Neural cell (in vitro differentiated cells): ENCODE measurements at regions not wholly inside any gene's neighbourhood (a gene's known extent, or its start where the extent isn't known, plus 50 kb on each side); places are given as distances from the start of the nearest gene placed in this dataset.

Experiments used
- H2AFZ ChIP-seq: fragments of 200-600, 300-800 bp; sonication (generic), shearing (Covaris generic); 2 replicates; pipeline ENCODE4 v1.6.0; 2014; ENCODE audit warnings: low read depth, mild to moderate bottlenecking, antibody characterized with exemption, low read length, moderate library complexity
- H3F3A ChIP-seq: fragments of 200-600 bp; shearing (Covaris generic); 2 replicates; pipeline ENCODE4 v1.6.1; 2016; ENCODE audit warnings: mild to moderate bottlenecking, moderate library complexity, mixed read lengths, antibody characterized with exemption, low read length; ENCODE audit not compliant: insufficient read depth, poor library complexity, severe bottlenecking
- H3K27ac ChIP-seq: fragments of 200-600, 300-800 bp; sonication (generic), shearing (Covaris generic); 2 replicates; pipeline ENCODE4 v1.5.1; 2014; ENCODE audit warnings: mild to moderate bottlenecking, low read length, moderate library complexity
- H3K27me3 ChIP-seq: fragments of 300-800, 200-600 bp; sonication (generic), shearing (Covaris generic); 2 replicates; pipeline ENCODE4 v1.6.0; 2014; ENCODE audit warnings: mild to moderate bottlenecking, low read depth, low read length, moderate library complexity; ENCODE audit not compliant: insufficient read depth
- H3K36me3 ChIP-seq: fragments of 300-800, 200-600 bp; sonication (generic), shearing (Covaris generic); 2 replicates; pipeline ENCODE4 v1.5.1; 2014; ENCODE audit warnings: mild to moderate bottlenecking, antibody characterized with exemption, low read length, moderate library complexity; ENCODE audit not compliant: insufficient read depth
- H3K4me2 ChIP-seq: fragments of 300-800, 200-600 bp; sonication (generic), shearing (Covaris generic); 2 replicates; pipeline ENCODE4 v1.6.0; 2014; ENCODE audit warnings: mild to moderate bottlenecking, low read length
- H3K4me3 ChIP-seq: fragments of 300-800, 200-600 bp; sonication (generic), shearing (Covaris generic); 2 replicates; pipeline ENCODE4 v1.5.1; 2014; ENCODE audit warnings: mild to moderate bottlenecking, low read length, moderate library complexity
- H3K79me2 ChIP-seq: fragments of 200-600 bp; shearing (Covaris generic); replicated peaks from 2 replicates; pipeline ENCODE4 v1.6.0; 2014; ENCODE audit warnings: mild to moderate bottlenecking, low read length, moderate library complexity; ENCODE audit not compliant: insufficient read depth
- H3K9ac ChIP-seq: fragments of 300-800, 200-600 bp; sonication (generic), shearing (Covaris generic); 2 replicates; pipeline ENCODE4 v1.6.1; 2016; ENCODE audit warnings: mild to moderate bottlenecking, low read length, mixed read lengths
- H3K9me2 ChIP-seq: fragments of 200-600 bp; shearing (Covaris generic); 2 replicates; pipeline ENCODE4 v1.6.1; 2016; ENCODE audit warnings: mild to moderate bottlenecking, low read length, mixed read lengths; ENCODE audit not compliant: insufficient read depth
- H3K9me3 ChIP-seq: fragments of 200-600, 300-800 bp; sonication (generic), shearing (Covaris generic); 2 replicates; pipeline ENCODE4 v1.6.1; 2016; ENCODE audit warnings: mild to moderate bottlenecking, mixed run types, low read length, moderate library complexity, mixed read lengths
- H4K20me1 ChIP-seq: fragments of 200-600 bp; shearing (Covaris generic); 2 replicates; pipeline ENCODE4 v1.6.1; 2016; ENCODE audit warnings: mild to moderate bottlenecking, mixed run types; ENCODE audit not compliant: insufficient read depth
- CTCF ChIP-seq: fragments of 450-650 bp; IDR thresholded peaks from 2 replicates; pipeline ENCODE4 v1.5.1; 2014; ENCODE audit warnings: antibody characterized with exemption, mild to moderate bottlenecking, moderate library complexity; ENCODE audit not compliant: poor library complexity, severe bottlenecking
- EP300 ChIP-seq: fragments of 450-650 bp; conservative IDR thresholded peaks from 2 replicates; pipeline ENCODE4 v1.6.1; 2014; ENCODE audit warnings: antibody characterized with exemption, mild to moderate bottlenecking, moderate library complexity; ENCODE audit not compliant: poor library complexity, severe bottlenecking
- EZH2 ChIP-seq: fragments of 200-600, 300-800 bp; shearing (Covaris generic), sonication (generic); IDR thresholded peaks from 2 replicates; pipeline ENCODE4 v1.6.1; 2014; ENCODE audit warnings: antibody characterized with exemption, low read length, borderline replicate concordance, mild to moderate bottlenecking; ENCODE audit not compliant: insufficient read depth, poor library complexity, severe bottlenecking
- MXI1 ChIP-seq: fragments of 450-650 bp; conservative IDR thresholded peaks from 2 replicates; pipeline ENCODE4 v1.6.1; 2014; ENCODE audit warnings: antibody characterized with exemption, mild to moderate bottlenecking; ENCODE audit not compliant: poor library complexity, severe bottlenecking
- POLR2AphosphoS5 ChIP-seq: IDR thresholded peaks from 2 replicates; pipeline ENCODE4 v1.6.1; 2012
- RAD21 ChIP-seq: fragments of 450-650 bp; conservative IDR thresholded peaks from 2 replicates; pipeline ENCODE4 v1.6.1; 2014; ENCODE audit warnings: antibody characterized with exemption, mild to moderate bottlenecking, moderate library complexity
- REST ChIP-seq: IDR thresholded peaks from 2 replicates; pipeline ENCODE4 v1.6.1; 2012; ENCODE audit warnings: borderline replicate concordance
- SMC3 ChIP-seq: fragments of 450-650 bp; conservative IDR thresholded peaks from 2 replicates; pipeline ENCODE4 v1.6.1; 2014; ENCODE audit warnings: antibody characterized with exemption, mild to moderate bottlenecking, moderate library complexity; ENCODE audit not compliant: poor library complexity
- TAF1 ChIP-seq: IDR thresholded peaks from 2 replicates; pipeline ENCODE4 v1.6.1; 2012; ENCODE audit warnings: low read depth

GRCh38 chr22:34045311-34045710, 125.0 kb upstream of the LARGE1 start:
- Histone ChIP-seq H3K27me3 (no peaks in the 10 kb centered on the region), H3K4me3 (no peak overlapping the region), H3K9me2 (no peaks in the 10 kb centered on the region), H3K36me3 (no peaks in the 10 kb centered on the region), H3K79me2 (no peaks in the 10 kb centered on the region), H2AFZ (no peak overlapping the region), H4K20me1 (no peaks in the 10 kb centered on the region), H3K9ac (no peak overlapping the region), H3F3A (no peaks in the 10 kb centered on the region), H3K27ac (no peak overlapping the region), H3K9me3 (no peaks in the 10 kb centered on the region), H3K4me2 (no peak overlapping the region)
- TF ChIP-seq POLR2AphosphoS5: no peak
- no peak for TF ChIP-seq RAD21
- TF ChIP-seq REST: no peak
- no peak for TF ChIP-seq EP300
- TF ChIP-seq CTCF: no peak
- no peak for TF ChIP-seq SMC3
- no peak for TF ChIP-seq TAF1
- no peak for TF ChIP-seq MXI1
- TF ChIP-seq EZH2: no peak

DNA sequence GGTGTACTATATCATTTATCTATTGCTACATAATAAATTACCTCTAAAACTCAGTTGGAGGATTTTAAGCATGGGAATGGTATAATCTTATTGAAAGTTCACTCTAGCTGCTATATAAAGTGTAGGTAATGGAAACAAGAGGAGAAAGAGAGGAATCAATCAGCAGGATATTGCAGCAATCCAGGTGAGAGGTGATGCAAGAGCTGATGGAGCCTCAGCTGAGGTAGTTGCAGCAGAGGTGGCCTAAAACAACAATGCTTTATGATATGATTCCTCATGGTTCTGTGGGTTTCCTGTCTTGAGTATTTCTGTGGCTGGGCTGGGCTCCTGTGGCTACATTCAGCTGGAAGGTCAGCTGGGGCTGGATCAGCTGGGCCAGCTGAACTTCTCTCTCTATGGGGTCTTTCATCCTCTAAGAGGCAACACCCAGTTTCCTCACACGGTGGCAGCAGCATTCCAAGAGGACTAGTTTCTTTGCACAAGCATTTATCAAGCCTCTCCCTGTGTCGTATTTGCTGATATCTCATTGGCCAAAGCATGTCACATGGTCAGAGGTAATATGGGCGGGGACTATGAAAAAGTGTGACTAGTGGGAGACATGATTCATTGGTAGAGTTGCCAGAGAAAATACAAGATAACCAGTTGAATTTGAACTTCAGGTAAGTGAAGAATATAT, 135.4 kb upstream of the LARGE1 start:
- no peaks in the 10 kb centered on the region for H3K9me2 ChIP-seq
- H3F3A ChIP-seq: no peaks in the 10 kb centered on the region
- no peaks in the 10 kb centered on the region for H3K9me3 ChIP-seq
- H2AFZ ChIP-seq: no peak overlapping the region
- no peaks in the 10 kb centered on the region for H4K20me1 ChIP-seq
- no peak overlapping the region for H3K9ac ChIP-seq
- H3K27me3 ChIP-seq: no peaks in the 10 kb centered on the region
- no peak overlapping the region for H3K4me2 ChIP-seq
- TF ChIP-seq SMC3: peak; percentile 72
- TF ChIP-seq CTCF: peak; percentile 64
- TF ChIP-seq RAD21: peak; percentile 71
- TF ChIP-seq EP300: no peak
- TF ChIP-seq EZH2: no peak
- H3K79me2 ChIP-seq: no peaks in the 10 kb centered on the region
- no peaks in the 10 kb centered on the region for H3K36me3 ChIP-seq
- no peak overlapping the region for H3K27ac ChIP-seq
- H3K4me3 ChIP-seq: no peak overlapping the region
